Activated CD4-positive, alpha-beta T cell treated with anti-CD3 and anti-CD28 coated beads, Interleukin-2, amount 50 U/mL, for 48 hours (primary cell): ENCODE measurements at regions not wholly inside any gene's neighbourhood (a gene's known extent, or its start where the extent isn't known, plus 50 kb on each side); places are given as distances from the start of the nearest gene placed in this dataset.
"Not testable (repeated sequence)": the region's sequence is repeated elsewhere in the genome, so short reads cannot be mapped to it uniquely, and the experiment has no call there.

Source experiments
- DNase-seq, 2 experiments: peaks; one replicate each; pipeline ENCODE4 v3.0.0-alpha.2; 2020

GRCh38 chr11:71723991-71724390 is 109.0 kb upstream of the DEFB108B start:
- not testable (repeated sequence) for DNase-seq

GRCh38 chr11:71730748-71731147 is 102.3 kb upstream of the DEFB108B start:
- not testable (repeated sequence) for DNase-seq

GRCh38 chr11:71734368-71734767 is 98.6 kb upstream of the DEFB108B start:
- peak; percentile 51 to 54 for DNase-seq

DNA sequence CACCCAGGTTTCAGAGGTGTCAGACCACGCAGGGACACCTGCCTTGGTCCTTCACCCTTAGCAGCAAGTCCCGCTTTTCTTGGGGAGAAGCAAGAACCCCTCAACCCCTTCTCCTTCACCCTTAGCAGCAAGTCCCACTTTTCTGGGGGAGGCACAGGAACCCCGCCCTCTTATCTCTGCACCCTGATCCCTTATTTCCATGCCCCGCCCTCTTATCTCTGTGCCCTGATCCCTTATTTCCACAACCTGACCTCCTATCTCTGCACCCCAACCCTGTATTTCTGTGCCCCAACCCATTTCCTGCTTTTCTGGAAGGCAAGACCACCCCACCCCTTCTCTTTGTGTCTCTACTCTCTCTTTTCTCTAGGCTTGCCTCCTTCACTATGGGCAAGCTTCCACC is 94.7 kb upstream of the DEFB108B start:
- not testable (repeated sequence) for DNase-seq

GRCh38 chr11:71743385-71743784 is 89.6 kb upstream of the DEFB108B start:
- DNase-seq: not testable (repeated sequence)

- DNase-seq: not testable (repeated sequence)
Observed at GRCh38 chr11:71745656-71746055, 87.3 kb upstream of the DEFB108B start.

- DNase-seq: not testable (repeated sequence)
Observed at GRCh38 chr11:71746263-71746662, 86.7 kb upstream of the DEFB108B start.

DNA sequence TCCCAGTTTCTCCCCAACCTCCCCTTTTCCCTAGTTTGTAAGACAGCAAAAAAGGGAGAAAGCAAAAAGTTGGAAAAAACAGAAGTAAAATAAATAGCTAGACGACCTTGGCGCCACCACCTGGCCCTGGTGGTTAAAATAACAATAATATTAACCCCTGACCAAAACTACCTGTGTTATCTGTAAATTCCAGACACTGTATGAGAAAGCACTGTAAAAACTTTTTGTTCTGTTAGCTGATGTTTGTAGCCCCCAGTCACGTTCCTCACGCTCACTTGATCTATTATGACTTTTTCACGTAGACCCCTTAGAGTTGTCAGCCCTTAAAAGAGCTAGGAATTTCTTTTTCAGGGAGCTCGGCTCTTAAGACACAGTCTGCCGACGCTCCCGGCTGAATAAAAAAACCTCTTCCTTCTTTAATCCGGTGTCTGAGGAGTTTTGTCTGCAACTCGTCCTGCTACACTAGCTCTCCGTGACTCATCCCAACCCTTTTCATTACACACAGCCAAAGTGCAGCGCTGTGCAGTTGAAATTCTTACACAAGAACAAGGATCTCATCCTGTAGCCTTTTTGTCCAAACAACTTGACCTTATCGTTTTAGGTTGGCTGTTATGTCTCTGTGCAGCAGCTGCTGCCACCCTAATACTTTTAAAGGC is 83.9 kb upstream of the DEFB108B start:
- not testable (repeated sequence) for DNase-seq

DNA sequence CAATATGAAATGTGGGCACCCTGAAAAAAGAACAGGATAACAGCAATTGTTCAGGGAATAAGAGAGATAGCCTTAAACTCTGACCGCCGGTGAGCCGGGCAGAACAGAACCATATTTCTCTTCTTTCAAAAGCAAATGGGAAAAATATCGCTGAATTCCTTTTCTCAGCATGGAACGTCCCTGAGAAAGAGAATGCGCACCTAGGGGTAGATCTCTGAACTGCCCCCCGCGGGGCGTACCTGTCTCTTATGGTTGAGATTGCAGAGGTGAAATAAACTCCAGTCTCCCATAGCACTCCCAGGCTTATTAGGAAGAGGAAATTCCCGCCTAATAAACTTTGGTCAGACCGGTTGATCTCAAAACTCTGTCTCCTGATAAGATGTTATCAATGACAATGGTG is 82.1 kb upstream of the DEFB108B start:
- DNase-seq: not testable (repeated sequence)

DNA sequence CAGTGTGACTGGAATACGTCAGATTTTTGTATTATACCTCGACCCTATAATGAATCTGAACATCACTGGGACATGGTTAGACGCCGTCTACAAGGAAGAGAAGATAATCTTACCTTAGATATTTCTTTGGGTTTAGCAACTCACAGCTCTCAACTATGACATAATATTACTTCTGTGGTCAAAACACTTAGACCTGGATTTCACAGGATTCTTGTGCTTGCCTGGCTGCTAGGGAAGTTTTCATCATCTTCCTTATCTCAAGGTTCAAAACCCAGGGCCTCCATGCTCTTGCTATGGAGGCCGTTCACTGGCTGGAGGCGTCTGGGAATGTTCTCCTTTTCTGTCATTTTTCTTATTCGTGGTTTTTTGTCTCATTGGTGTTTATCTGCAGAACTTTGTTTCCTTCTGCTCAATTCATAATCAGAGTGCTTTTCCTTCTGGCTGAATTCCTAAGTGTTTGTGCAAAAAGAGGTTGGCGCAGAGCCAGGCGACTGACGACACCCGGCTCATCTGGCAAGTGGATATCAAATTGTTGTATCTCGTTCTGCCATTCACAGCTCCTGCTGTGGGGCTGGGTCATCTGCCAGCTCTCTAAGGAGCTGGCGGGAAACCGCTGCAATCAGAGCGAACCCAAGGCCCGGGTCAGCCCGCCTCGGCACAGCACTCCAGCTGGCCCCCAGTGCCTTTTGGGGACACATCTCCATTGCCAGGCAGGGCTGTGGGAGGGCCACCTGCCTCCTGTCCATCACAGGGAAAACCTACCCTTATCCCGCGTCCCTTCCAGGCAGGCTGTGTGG is 68.1 kb upstream of the DEFB108B start:
- DNase-seq: not testable (repeated sequence)

- not testable (repeated sequence) for DNase-seq
Observed at GRCh38 chr11:71767016-71767415, 66.0 kb upstream of the DEFB108B start.

- DNase-seq: not testable (repeated sequence)
Observed at GRCh38 chr11:71772193-71772592, 60.8 kb upstream of the DEFB108B start.

- DNase-seq: no peak
Observed at GRCh38 chr11:71774603-71775222, 58.3 kb upstream of the DEFB108B start.

- not testable (repeated sequence) for DNase-seq
Observed at GRCh38 chr11:71780116-71780515, 52.9 kb upstream of the DEFB108B start.

DNA sequence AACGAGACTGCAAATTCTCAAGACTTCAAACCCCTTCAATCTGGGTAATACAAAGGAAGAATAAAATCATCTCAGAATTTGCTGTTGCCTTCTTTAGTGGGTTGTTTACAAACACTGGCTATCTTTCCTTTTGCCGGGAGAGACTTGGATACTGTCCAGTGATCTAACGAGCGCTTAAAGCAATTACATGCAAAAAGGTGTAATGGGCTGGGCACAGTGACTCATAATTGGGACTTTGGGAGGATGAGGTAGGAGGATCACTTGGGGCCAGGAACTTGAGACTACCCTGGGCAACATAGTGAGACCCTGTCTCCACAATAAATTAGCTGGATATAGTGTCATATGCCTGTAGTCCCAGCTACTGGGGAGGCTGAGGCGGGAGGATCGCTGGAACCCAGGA is 52.2 kb upstream of the DEFB108B start:
- not testable (repeated sequence) for DNase-seq

DNA sequence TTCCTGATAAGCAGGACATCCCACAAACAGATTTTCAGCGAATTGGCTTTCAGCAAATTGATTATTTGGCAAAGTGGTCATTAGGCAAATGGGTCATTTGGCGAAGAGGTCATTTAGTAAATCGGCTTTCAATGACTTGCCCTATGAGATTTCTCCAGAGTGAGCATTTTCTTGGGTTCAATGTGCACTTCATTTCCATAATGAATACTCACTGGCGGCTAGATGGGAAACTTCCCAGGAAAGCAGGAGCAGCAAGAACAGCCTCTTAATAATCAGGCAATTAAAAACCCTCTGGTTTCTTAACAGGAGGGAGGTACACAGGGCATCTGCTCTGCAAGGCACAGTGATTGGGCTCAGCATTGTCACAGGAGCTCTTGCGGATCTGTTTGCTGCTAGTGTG is 51.5 kb upstream of the DEFB108B start:
- not testable (repeated sequence) for DNase-seq

DNA sequence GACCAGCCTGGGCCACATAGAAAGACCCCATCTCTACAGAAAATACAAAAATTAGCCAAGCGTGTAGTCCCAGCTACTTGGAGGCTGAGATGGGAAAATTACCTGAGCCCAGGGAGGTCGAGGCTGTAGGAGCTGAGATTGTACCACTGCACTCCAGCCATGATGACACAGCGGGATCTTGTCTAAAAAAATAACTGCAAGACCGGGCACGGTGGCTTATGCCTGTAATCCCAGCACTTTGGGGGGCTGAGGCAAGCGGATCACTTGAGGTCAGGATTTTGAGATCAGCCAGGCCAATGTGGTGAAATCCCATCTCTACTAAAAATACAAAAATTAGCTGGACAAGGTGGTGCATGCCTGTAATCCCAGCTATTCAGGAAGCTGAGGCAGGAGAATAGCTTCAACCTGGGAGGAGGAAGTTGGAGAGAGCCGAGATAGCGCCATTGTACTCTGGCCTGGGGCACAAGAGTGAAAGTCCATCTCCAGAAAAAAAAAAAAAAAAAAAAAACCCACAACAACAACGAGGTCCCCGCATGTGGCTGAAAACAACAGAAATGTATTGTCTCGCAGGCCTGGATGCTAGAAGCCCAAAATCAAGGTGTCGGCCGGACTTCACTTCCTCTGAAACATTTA is 50.7 kb upstream of the DEFB108B start:
- not testable (repeated sequence) for DNase-seq

- DNase-seq: not testable (repeated sequence)
Observed at GRCh38 chr11:71783191-71783590, 49.8 kb upstream of the DEFB108B start.
